GM13977 (cell line): ENCODE measurements at regions not wholly inside any gene's neighbourhood (a gene's known extent, or its start where the extent isn't known, plus 50 kb on each side); places are given as distances from the start of the nearest gene placed in this dataset.
"Not testable (repeated sequence)": the region's sequence is repeated elsewhere in the genome, so short reads cannot be mapped to it uniquely, and the experiment has no call there.

Source experiments
- DNase-seq: peaks from one replicate; pipeline ENCODE4 v3.0.0; 2012; ENCODE audit warnings: low spot score
- in situ Hi-C: fragments of 300-500 bp; cut with MboI; formaldehyde crosslinking; loops from one replicate; pipeline ENCODE4 v1.12.0; 2022; ENCODE audit warnings: low sequenced_read_pairs, low pct_unique_long_range_greater_than_20kb, mixed read lengths, inconsistent platforms; ENCODE audit not compliant: unreplicated experiment
- TF ChIP-seq, protein P1 (sequence below): IDR thresholded peaks from 2 replicates; pipeline ENCODE4 v1.5.1; 2012; ENCODE audit warnings: mild to moderate bottlenecking, control low read depth; ENCODE audit not compliant: insufficient read depth; ENCODE audit errors: extremely low read depth, missing control alignments

DNA sequence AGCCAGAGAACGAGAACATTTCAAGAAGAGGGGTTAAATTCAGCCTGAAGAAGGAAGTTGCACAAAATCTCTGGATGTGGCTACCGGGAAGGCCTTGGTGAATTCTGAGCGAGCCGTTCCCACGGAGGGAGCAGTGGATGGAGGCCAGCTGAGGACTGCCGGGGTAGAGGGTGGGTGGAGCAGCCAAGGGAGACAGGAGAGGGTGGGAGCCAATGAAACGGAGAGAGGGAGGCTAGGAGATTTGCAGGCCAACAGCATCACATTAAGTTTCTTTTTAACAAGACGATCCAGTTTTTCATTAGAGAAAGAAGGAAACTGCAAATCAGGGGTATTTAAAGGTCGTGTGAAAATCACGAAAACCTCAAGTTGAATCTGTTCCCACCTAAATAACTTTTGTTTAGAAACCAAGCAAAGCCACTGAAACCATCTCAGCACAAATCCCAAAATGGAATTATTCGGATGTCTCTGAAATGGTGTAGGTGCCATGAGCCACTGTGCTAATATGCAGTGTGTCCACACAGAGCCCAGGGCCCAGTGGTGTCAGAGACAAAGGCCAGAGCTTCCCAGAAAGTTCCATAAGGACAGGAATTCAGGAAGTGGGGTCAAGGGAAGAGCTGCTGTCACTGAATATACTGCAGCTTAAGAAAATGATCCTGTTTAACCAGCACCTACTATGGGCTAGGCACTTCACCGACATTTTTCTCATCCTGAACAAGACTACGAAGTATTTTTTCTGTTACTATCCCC, 59.7 kb upstream of the SLC35C1 start:
- TF ChIP-seq, protein P1, sequence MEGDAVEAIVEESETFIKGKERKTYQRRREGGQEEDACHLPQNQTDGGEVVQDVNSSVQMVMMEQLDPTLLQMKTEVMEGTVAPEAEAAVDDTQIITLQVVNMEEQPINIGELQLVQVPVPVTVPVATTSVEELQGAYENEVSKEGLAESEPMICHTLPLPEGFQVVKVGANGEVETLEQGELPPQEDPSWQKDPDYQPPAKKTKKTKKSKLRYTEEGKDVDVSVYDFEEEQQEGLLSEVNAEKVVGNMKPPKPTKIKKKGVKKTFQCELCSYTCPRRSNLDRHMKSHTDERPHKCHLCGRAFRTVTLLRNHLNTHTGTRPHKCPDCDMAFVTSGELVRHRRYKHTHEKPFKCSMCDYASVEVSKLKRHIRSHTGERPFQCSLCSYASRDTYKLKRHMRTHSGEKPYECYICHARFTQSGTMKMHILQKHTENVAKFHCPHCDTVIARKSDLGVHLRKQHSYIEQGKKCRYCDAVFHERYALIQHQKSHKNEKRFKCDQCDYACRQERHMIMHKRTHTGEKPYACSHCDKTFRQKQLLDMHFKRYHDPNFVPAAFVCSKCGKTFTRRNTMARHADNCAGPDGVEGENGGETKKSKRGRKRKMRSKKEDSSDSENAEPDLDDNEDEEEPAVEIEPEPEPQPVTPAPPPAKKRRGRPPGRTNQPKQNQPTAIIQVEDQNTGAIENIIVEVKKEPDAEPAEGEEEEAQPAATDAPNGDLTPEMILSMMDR = no peak

DNA sequence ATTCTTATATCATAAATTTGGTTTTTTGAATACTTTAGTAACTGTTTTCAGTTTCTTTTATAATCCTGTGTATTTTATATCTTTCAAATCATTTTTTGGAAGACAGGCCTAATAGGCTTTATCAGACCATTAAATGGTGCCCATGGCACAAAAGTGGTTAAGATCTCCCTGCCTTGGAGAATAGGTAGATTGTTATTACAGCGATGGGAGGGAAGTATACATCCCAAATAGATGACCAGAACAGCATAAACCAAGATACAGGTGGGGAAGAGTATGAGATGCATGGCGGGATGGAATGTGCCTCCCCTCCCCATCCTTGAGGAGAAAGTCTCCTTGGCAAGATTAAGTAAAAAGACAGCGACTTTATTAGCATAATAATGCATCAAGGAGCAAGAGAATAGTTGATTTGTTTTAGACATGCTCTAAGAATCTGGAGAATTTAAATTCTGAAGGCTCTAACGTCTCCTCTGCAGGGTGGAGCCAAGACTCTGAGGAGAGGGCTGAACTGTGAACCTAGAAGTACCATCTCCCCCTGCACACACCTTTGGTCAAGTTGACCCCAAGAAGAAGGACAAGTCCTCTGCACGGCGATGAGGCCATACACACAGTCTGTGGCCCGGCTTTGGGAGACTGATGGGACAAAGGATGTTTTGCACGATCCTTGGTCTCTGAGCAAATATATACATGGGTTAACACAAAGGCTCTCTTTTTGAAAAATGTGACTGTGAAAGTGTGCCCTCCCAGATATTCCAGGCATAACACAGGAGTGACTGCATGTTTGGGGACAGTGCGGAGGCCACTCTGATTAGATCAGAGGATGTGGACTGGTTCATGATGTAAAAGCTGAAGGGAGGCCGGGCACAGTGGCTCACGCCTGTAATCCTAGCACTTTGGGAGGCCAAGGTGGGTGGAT, 61.1 kb upstream of the SLC35C1 start:
- no peak for DNase-seq
- in situ Hi-C loops = no loop called here
- TF ChIP-seq, protein P1 = no peak

More for the DNA sequence above, 59.7 kb upstream of the SLC35C1 start:
- in situ Hi-C loops = no loop called here
- DNase-seq = no peak

DNA sequence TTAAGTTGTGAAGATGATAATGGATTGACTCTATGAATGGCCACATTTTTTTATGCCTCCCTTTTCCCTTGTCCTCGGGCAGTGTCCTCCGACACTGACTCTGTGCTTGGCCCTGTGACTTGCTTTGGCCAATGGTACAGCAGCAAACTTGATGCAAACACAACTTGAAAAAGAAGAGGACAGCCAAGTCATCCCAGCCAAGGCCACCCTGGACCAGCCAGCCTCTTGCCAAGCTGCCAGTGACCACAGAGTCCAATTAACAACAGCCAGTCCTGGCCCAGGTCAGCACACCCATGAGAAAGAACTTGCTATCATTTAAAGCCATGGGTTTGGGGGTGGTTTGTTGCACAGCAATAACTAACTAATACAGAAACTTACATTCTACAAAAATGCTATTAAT, 63.4 kb upstream of the SLC35C1 start:
- TF ChIP-seq, protein P1 = no peak
- in situ Hi-C loops = no loop called here
- no peak for DNase-seq

DNA sequence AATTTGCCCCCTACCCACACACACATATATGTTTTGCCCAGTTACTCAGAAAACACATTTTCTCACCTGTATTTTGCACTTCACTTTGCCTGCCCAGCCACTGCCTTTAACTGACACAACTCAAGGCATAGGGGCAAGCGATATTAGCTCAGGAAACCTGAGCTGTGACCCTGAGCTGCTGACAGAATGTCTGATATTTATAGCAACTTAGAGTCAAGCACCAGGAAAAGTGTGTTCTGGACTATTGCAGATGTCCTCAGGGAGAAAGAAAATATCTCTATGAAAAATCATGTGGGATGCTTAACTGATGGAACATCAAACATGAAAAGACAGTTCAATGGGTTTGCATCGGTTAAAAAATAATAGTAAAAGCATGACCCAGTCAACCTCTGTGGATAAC, 63.9 kb upstream of the SLC35C1 start:
- in situ Hi-C loops = no loop called here
- TF ChIP-seq, protein P1 = no peak
- DNase-seq = no peak

DNA sequence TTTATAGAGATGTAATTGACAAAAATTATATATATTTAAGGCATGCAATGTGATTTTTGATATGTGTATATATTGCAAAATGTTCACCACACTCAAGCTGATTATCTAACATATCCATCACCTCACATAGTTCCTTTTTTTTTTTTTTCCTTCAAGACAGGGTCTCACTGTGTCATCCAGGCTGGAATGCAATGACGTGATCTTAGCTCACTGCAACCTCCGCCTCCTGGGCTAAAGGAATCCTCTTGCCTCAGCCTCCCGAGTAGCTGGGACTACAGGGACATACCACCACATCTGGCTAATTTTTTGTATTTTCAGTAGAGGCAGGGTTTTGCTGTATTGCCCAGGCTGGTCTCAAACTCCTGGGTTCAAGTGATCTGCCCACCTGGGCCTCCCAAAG, 65.1 kb upstream of the SLC35C1 start:
- TF ChIP-seq, protein P1 = no peak
- in situ Hi-C loops = no loop called here

DNA sequence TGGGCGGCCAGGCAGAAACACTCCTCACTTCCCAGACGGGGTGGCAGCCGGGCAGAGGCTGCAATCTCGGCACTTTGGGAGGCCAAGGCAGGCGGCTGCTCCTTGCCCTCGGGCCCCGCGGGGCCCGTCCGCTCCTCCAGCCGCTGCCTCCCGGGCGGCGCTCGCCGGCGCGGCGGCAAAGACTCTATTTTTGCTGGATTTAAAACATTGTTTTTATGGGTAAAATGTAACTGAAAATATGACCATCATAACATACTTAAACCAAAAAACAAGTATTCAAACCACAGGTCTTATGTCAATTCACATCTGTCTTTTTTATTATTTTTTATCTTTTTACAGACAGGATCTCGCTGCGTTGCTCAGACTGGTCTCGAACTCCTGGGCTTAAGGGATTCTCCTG, 65.9 kb upstream of the SLC35C1 start:
- in situ Hi-C loops, DNase-seq: not testable (repeated sequence)

More for the DNA sequence above, 65.1 kb upstream of the SLC35C1 start:
- no peak for DNase-seq

DNA sequence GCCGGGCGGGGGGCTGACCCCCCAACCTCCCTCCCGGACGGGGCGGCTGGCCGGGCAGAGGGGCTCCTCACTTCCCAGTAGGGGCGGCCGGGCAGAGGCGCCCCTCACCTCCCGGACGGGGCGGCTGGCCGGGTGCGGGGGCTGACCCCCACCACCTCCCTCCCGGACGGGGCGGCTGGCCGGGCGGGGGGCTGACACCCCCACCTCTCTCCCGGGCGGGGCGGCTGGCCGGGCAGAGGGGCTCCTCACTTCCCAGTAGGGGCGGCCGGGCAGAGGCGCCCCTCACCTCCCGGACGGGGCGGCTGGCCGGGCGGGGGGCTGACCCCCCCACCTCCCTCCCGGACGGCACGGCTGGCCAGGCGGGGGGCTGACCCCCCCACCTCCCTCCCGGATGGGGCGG, 66.8 kb upstream of the SLC35C1 start:
- DNase-seq, in situ Hi-C loops: not testable (repeated sequence)
